ENCODE measurements at regions not wholly inside any gene's neighbourhood (a gene's known extent, or its start where the extent isn't known, plus 50 kb on each side); places are given as distances from the start of the nearest gene placed in this dataset.
"Not testable (repeated sequence)": the region's sequence is repeated elsewhere in the genome, so short reads cannot be mapped to it uniquely, and the experiment has no call there.

DNA sequence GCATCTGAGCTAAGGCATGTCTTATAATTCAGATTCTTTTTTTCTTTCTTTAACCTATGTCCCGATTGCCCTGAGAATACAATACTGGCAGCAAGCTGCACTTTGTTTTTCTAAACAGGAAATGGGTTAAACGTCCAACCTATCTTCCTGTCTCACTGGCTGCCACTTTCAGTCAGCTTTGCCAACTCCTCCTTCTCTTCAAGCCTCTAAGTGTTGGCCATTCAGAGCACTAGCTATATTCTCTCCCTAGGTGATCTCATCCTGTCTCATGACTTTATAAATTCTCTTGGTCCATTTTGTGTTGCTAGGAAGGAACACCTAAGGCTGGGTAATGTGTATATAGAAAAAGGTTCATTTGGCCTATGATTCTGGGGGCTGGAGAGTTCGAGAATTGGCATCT, 109.5 kb upstream of the TSC22D1 start:
- no peak for DNase-seq (ENCODE audit: low read depth, low spot score)
- H3K4me3 ChIP-seq (ENCODE audit: control insufficient read depth in 2 of 3, extremely low read depth in 1 of 3, insufficient read depth in 2 of 3, low read depth in 1 of 3, low read length in 3 of 3): no peak overlapping the region
- no peaks in the 10 kb centered on the region for H4K20me1 ChIP-seq (ENCODE audit: control insufficient read depth, extremely low read depth, insufficient read depth, low read length)
- H3K4me2 ChIP-seq (ENCODE audit: control insufficient read depth, extremely low read depth, insufficient read depth, low read depth, low read length): no peak overlapping the region
- H3K9ac ChIP-seq (ENCODE audit: control insufficient read depth, extremely low read depth, insufficient read depth, low read length): no peak overlapping the region
- no peaks in the 10 kb centered on the region for H3K9me1 ChIP-seq (ENCODE audit: control insufficient read depth, extremely low read depth, insufficient read depth, low read length)
- dilution Hi-C loops (cut with MboI; ENCODE audit: extremely low pct_ligation_motif_present, low sequenced_read_pairs): no loop called here
- H3K9me3 ChIP-seq (ENCODE audit: control insufficient read depth, low read depth, low read length): no peaks in the 10 kb centered on the region
- no peaks in the 10 kb centered on the region for H3K79me2 ChIP-seq (ENCODE audit: control insufficient read depth, insufficient read depth, low read length)
- H3K4me1 ChIP-seq (ENCODE audit: control insufficient read depth, extremely low read depth, insufficient read depth, low read length): peaks cover 3% of the 10 kb centered on the region
- no peaks in the 10 kb centered on the region for H3K36me3 ChIP-seq (ENCODE audit: control insufficient read depth in 2 of 2, extremely low read depth in 1 of 2, insufficient read depth in 2 of 2, low read length in 2 of 2)
- H2AFZ ChIP-seq (ENCODE audit: control insufficient read depth, low read length): peak overlapping the region; percentile 47
- TF ChIP-seq, protein P1, sequence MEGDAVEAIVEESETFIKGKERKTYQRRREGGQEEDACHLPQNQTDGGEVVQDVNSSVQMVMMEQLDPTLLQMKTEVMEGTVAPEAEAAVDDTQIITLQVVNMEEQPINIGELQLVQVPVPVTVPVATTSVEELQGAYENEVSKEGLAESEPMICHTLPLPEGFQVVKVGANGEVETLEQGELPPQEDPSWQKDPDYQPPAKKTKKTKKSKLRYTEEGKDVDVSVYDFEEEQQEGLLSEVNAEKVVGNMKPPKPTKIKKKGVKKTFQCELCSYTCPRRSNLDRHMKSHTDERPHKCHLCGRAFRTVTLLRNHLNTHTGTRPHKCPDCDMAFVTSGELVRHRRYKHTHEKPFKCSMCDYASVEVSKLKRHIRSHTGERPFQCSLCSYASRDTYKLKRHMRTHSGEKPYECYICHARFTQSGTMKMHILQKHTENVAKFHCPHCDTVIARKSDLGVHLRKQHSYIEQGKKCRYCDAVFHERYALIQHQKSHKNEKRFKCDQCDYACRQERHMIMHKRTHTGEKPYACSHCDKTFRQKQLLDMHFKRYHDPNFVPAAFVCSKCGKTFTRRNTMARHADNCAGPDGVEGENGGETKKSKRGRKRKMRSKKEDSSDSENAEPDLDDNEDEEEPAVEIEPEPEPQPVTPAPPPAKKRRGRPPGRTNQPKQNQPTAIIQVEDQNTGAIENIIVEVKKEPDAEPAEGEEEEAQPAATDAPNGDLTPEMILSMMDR (optimal IDR thresholded peaks at IDR 0.05 in 1 of 3, IDR thresholded peaks at IDR 0.05 in 1 of 3, conservative IDR thresholded peaks at IDR 0.05 in 1 of 3; ENCODE audit: extremely low read depth in 1 of 3, insufficient read depth in 2 of 3, low read length in 3 of 3): no peak
- no peaks in the 10 kb centered on the region for H3K27me3 ChIP-seq (ENCODE audit: control insufficient read depth, extremely low read depth, insufficient read depth, low read length)
- no peak overlapping the region for H3K27ac ChIP-seq (ENCODE audit: control insufficient read depth, insufficient read depth, low read length)
- peak; percentile 44 for FAIRE-seq

- H3K4me2 ChIP-seq (ENCODE audit: control insufficient read depth, extremely low read depth, insufficient read depth, low read depth, low read length); H4K20me1 ChIP-seq (ENCODE audit: control insufficient read depth, extremely low read depth, insufficient read depth, low read length); H3K36me3 ChIP-seq (ENCODE audit: control insufficient read depth in 2 of 2, extremely low read depth in 1 of 2, insufficient read depth in 2 of 2, low read length in 2 of 2); dilution Hi-C loops (cut with MboI; ENCODE audit: extremely low pct_ligation_motif_present, low sequenced_read_pairs); DNase-seq (ENCODE audit: low read depth, low spot score); H3K4me1 ChIP-seq (ENCODE audit: control insufficient read depth, extremely low read depth, insufficient read depth, low read length); H2AFZ ChIP-seq (ENCODE audit: control insufficient read depth, low read length); H3K27ac ChIP-seq (ENCODE audit: control insufficient read depth, insufficient read depth, low read length); FAIRE-seq; H3K9ac ChIP-seq (ENCODE audit: control insufficient read depth, extremely low read depth, insufficient read depth, low read length); H3K4me3 ChIP-seq (ENCODE audit: control insufficient read depth in 2 of 3, extremely low read depth in 1 of 3, insufficient read depth in 2 of 3, low read depth in 1 of 3, low read length in 3 of 3); H3K27me3 ChIP-seq (ENCODE audit: control insufficient read depth, extremely low read depth, insufficient read depth, low read length); H3K79me2 ChIP-seq (ENCODE audit: control insufficient read depth, insufficient read depth, low read length); H3K9me1 ChIP-seq (ENCODE audit: control insufficient read depth, extremely low read depth, insufficient read depth, low read length); H3K9me3 ChIP-seq (ENCODE audit: control insufficient read depth, low read depth, low read length): not testable (repeated sequence)
Measured at GRCh38 chr13:44682416-44682815, 106.3 kb upstream of the TSC22D1 start.

DNA sequence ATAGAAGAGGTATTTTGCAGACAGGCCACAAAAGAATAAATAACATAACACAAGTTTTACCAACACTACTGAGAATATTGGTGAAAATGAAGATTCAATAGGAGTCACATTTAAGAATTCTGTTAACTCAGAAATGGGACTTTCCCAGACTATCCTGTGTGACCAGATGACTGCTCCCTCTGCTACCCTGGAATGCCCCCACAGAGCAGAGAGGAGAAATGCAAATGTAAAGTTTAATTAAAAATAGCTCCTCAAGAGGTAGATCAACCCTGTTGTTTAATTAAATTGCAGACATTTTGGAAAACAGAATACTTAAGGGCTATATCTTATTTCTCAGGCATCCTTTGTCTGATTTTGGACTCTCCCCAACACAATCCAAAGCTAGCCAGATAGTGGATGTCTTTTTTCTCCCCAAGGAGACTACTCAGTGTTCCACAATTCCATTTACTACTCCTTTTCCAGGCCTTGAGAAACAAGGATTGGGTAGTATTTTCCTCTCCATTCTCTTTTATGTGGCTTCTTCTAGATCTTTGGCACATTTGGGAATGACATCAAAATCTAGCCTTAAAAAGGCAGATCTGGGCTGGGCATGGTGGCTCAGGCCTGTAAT, 104.7 kb upstream of the TSC22D1 start:
- Histone ChIP-seq H3K9ac (ENCODE audit: control insufficient read depth, extremely low read depth, insufficient read depth, low read length) (no peak overlapping the region), H3K27me3 (ENCODE audit: control insufficient read depth, extremely low read depth, insufficient read depth, low read length) (no peaks in the 10 kb centered on the region), H3K36me3 (ENCODE audit: control insufficient read depth in 2 of 2, extremely low read depth in 1 of 2, insufficient read depth in 2 of 2, low read length in 2 of 2) (no peaks in the 10 kb centered on the region), H3K9me1 (ENCODE audit: control insufficient read depth, extremely low read depth, insufficient read depth, low read length) (no peaks in the 10 kb centered on the region), H3K27ac (ENCODE audit: control insufficient read depth, insufficient read depth, low read length) (no peak overlapping the region), H3K4me2 (ENCODE audit: control insufficient read depth, extremely low read depth, insufficient read depth, low read depth, low read length) (no peak overlapping the region), H3K4me1 (ENCODE audit: control insufficient read depth, extremely low read depth, insufficient read depth, low read length) (peaks cover 3% of the 10 kb centered on the region), H2AFZ (ENCODE audit: control insufficient read depth, low read length) (no peak overlapping the region), H3K4me3 (ENCODE audit: control insufficient read depth in 2 of 3, extremely low read depth in 1 of 3, insufficient read depth in 2 of 3, low read depth in 1 of 3, low read length in 3 of 3) (no peak overlapping the region), H3K79me2 (ENCODE audit: control insufficient read depth, insufficient read depth, low read length) (no peaks in the 10 kb centered on the region), H4K20me1 (ENCODE audit: control insufficient read depth, extremely low read depth, insufficient read depth, low read length) (no peaks in the 10 kb centered on the region), H3K9me3 (ENCODE audit: control insufficient read depth, low read depth, low read length) (no peaks in the 10 kb centered on the region)
- TF ChIP-seq, protein P1 (optimal IDR thresholded peaks at IDR 0.05 in 1 of 3, IDR thresholded peaks at IDR 0.05 in 1 of 3, conservative IDR thresholded peaks at IDR 0.05 in 1 of 3; ENCODE audit: extremely low read depth in 1 of 3, insufficient read depth in 2 of 3, low read length in 3 of 3): no peak
- TF ChIP-seq EZH2 (IDR thresholded peaks at IDR 0.05; ENCODE audit: low read length): no peak
- no peak for DNase-seq (ENCODE audit: low read depth, low spot score)
- no peak for FAIRE-seq
- dilution Hi-C loops (cut with MboI; ENCODE audit: extremely low pct_ligation_motif_present, low sequenced_read_pairs): no loop called here

Data from keratinocyte (primary cell).